ENCODE measurements at regions not wholly inside any gene's neighbourhood (a gene's known extent, or its start where the extent isn't known, plus 50 kb on each side); places are given as distances from the start of the nearest gene placed in this dataset.

DNA sequence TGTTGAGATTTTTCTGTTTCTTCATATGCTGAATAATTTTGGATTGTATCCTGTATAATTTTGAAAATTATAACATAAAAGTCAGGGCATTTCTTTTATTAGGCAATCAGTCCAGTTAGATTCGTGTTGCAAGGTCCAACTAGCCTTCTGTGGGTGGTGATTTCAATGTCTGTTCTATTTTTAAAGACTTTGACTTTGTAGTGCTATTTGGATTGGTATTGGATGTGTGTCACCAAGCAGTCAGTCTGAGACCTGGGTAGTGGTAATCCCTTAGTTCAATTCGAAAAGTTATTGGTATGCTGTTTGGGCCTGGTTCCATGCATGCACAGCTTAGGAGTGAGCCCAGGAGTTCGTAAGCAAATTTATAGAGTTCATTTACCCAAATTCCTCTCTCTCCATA, 82.2 kb downstream of the EPDR1 start:
- Mint-ChIP-seq H3K4me1 (ENCODE audit: low read depth, unreplicated experiment) (peaks cover 17% of the 10 kb centered on the region), H3K27me3 (ENCODE audit: unreplicated experiment) (no peaks in the 10 kb centered on the region), H3K9me3 (ENCODE audit: low read depth, unreplicated experiment) (no peaks in the 10 kb centered on the region), H3K4me3 (ENCODE audit: low read depth, unreplicated experiment) (no peak overlapping the region), H3K36me3 (ENCODE audit: insufficient read depth, unreplicated experiment) (no peaks in the 10 kb centered on the region), H3K27ac (ENCODE audit: unreplicated experiment) (no peak overlapping the region)
- no peak for TF ChIP-seq CTCF (IDR thresholded peaks at IDR 0.05; ENCODE audit: unreplicated experiment)
- CTCF ChIA-PET, result no interaction called here
- no TSS peak for BruUV-seq (replicated peaks)
- no peak for DNase-seq
- intact Hi-C loops (cut with micrococcal nuclease; ENCODE audit: unreplicated experiment), result no loop called here

- BruUV-seq (replicated peaks), result no TSS peak
- Mint-ChIP-seq H3K4me3 (ENCODE audit: low read depth, unreplicated experiment) (no peak overlapping the region), H3K27me3 (ENCODE audit: unreplicated experiment) (no peaks in the 10 kb centered on the region), H3K4me1 (ENCODE audit: low read depth, unreplicated experiment) (no peaks in the 10 kb centered on the region), H3K9me3 (ENCODE audit: low read depth, unreplicated experiment) (peaks cover 4% of the 10 kb centered on the region), H3K27ac (ENCODE audit: unreplicated experiment) (no peak overlapping the region), H3K36me3 (ENCODE audit: insufficient read depth, unreplicated experiment) (no peaks in the 10 kb centered on the region)
- no peak for DNase-seq
- intact Hi-C loops (cut with micrococcal nuclease; ENCODE audit: unreplicated experiment), result no loop called here
- CTCF ChIA-PET, result no interaction called here
- no peak for TF ChIP-seq CTCF (IDR thresholded peaks at IDR 0.05; ENCODE audit: unreplicated experiment)
These were observed 86.1 kb downstream of the EPDR1 start for GRCh38 chr7:38006559-38006958.

DNA sequence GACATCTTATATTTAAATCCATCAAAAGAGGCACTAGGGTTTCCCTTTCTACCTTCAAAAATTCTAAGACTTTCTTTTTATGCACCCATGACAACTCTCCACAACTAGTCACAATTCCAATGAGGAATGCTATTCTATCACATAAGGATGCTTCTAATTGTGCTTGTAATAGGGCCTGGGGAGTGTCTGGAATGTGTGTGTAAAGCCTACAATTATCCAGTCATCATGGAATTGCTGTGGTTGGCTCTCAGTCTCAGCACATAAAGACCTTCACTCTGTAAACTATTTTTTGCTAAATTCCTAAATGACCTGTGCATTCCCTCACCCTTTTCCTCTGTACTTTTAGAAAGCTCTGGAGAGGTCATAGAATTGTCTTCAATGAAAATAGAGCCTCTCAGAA, 86.7 kb downstream of the EPDR1 start:
- Mint-ChIP-seq H3K36me3 (ENCODE audit: insufficient read depth, unreplicated experiment) (no peaks in the 10 kb centered on the region), H3K4me3 (ENCODE audit: low read depth, unreplicated experiment) (no peak overlapping the region), H3K27me3 (ENCODE audit: unreplicated experiment) (no peaks in the 10 kb centered on the region), H3K4me1 (ENCODE audit: low read depth, unreplicated experiment) (no peaks in the 10 kb centered on the region), H3K27ac (ENCODE audit: unreplicated experiment) (no peak overlapping the region), H3K9me3 (ENCODE audit: low read depth, unreplicated experiment) (peaks cover 4% of the 10 kb centered on the region)
- no peak for TF ChIP-seq CTCF (IDR thresholded peaks at IDR 0.05; ENCODE audit: unreplicated experiment)
- CTCF ChIA-PET, result interaction anchor here (1.1 kb wide), 1 partner anchor 90 kb away, joined by 3 read pairs; the partner anchor contains the start of gene SFRP4
- no peak for DNase-seq
- intact Hi-C loops (cut with micrococcal nuclease; ENCODE audit: unreplicated experiment), result no loop called here
- no TSS peak for BruUV-seq (replicated peaks)

GRCh38 chr7:38013246-38013645, 92.8 kb downstream of the EPDR1 start:
- H3K27ac Mint-ChIP-seq (ENCODE audit: unreplicated experiment), result no peak overlapping the region
- no TSS peak for BruUV-seq (replicated peaks)
- H3K4me1 Mint-ChIP-seq (ENCODE audit: low read depth, unreplicated experiment), result no peaks in the 10 kb centered on the region
- no peak overlapping the region for H3K4me3 Mint-ChIP-seq (ENCODE audit: low read depth, unreplicated experiment)
- CTCF ChIA-PET, result no interaction called here
- no peak for DNase-seq
- no peaks in the 10 kb centered on the region for H3K36me3 Mint-ChIP-seq (ENCODE audit: insufficient read depth, unreplicated experiment)
- intact Hi-C loops (cut with micrococcal nuclease; ENCODE audit: unreplicated experiment), result no loop called here
- no peak for TF ChIP-seq CTCF (IDR thresholded peaks at IDR 0.05; ENCODE audit: unreplicated experiment)
- no peaks in the 10 kb centered on the region for H3K27me3 Mint-ChIP-seq (ENCODE audit: unreplicated experiment)
- H3K9me3 Mint-ChIP-seq (ENCODE audit: low read depth, unreplicated experiment), result peaks cover 4% of the 10 kb centered on the region

All from Calu3 (cell line).